Kidney epithelial cell (primary cell): ENCODE measurements at regions not wholly inside any gene's neighbourhood (a gene's known extent, or its start where the extent isn't known, plus 50 kb on each side); places are given as distances from the start of the nearest gene placed in this dataset.

Experiments used
- DNase-seq: peaks from one replicate; pipeline ENCODE4 v3.0.0-alpha.2; 2010; ENCODE audit warnings: low read depth
- H3K27me3 ChIP-seq: 2 replicates; pipeline ENCODE4 v1.6.0; 2011; ENCODE audit warnings: low read length; ENCODE audit not compliant: control insufficient read depth, insufficient read depth
- H3K36me3 ChIP-seq: 2 replicates; pipeline ENCODE4 v1.5.1; 2011; ENCODE audit warnings: low read length; ENCODE audit not compliant: control insufficient read depth, insufficient read depth
- H3K4me3 ChIP-seq: 2 replicates; pipeline ENCODE4 v1.5.1; 2011; ENCODE audit warnings: low read depth, mild to moderate bottlenecking, control low read depth, low read length
- CTCF ChIP-seq: IDR thresholded peaks from 2 replicates; pipeline ENCODE4 v1.5.1; 2011; ENCODE audit warnings: mild to moderate bottlenecking, moderate library complexity, low read length, control low read depth, inconsistent platforms; ENCODE audit not compliant: insufficient read depth, poor library complexity, severe bottlenecking

- H3K4me3 ChIP-seq: no peak overlapping the region
- no peak for DNase-seq
- no peaks in the 10 kb centered on the region for H3K36me3 ChIP-seq
- H3K27me3 ChIP-seq: no peaks in the 10 kb centered on the region
- no peak for TF ChIP-seq CTCF
Measured at GRCh38 chr4:36511785-36512184, 230.4 kb downstream of the DTHD1 start.

DNA sequence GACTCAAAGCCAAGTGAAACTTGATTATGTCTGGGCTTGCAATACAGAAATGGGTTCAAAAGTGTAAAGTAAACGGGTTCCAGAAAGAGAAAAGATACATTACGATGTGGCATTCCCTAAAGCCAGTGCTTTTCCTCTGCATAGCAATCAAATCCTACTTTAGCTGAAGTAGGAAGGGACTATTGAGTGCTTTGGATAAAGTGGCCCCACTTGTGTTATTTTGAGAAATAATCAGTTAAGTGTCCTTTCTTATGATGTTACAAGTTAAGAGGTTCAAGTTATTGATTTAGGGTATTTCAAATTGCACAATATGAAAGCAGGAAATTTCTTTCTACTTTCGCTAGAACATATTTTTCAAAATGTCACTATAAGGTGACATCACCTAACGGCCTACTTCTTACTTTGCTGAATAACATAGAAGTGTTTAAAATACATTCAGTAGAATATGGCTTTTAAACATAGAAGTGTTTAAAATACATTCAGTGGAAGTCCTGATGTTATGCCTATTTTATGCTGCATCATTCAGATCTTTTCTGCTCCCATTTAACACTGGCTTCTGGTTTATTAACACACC, 235.2 kb downstream of the DTHD1 start:
- H3K36me3 ChIP-seq: no peaks in the 10 kb centered on the region
- H3K4me3 ChIP-seq: no peak overlapping the region
- TF ChIP-seq CTCF: no peak
- H3K27me3 ChIP-seq: no peaks in the 10 kb centered on the region
- DNase-seq: no peak

DNA sequence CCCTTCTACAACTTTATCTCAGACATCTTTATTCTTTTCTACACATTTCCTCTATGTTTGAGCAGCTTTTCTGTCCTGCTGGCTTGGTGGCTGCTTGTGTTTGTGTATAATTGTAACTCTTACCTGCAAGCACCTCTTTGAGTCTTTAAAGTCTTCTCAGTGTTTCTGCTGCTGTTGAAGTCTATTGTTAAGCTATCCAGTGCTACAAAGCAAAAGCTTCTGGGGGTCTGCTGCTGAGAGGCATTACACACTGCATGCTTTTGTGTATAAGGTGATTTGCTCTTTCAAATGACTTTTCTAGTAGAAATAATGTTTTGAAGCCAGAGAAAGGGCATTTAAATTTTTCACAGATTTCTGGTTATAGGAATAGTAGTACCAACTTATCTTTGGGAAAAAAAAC, 241.8 kb downstream of the DTHD1 start:
- Histone ChIP-seq H3K4me3 (no peak overlapping the region), H3K27me3 (no peaks in the 10 kb centered on the region), H3K36me3 (no peaks in the 10 kb centered on the region)
- no peak for TF ChIP-seq CTCF
- no peak for DNase-seq

GRCh38 chr4:36532670-36533379, 251.4 kb downstream of the DTHD1 start:
- Histone ChIP-seq H3K4me3 (no peak overlapping the region), H3K27me3 (no peaks in the 10 kb centered on the region), H3K36me3 (no peaks in the 10 kb centered on the region)
- DNase-seq: no peak
- no peak for TF ChIP-seq CTCF

GRCh38 chr4:36533944-36534343, 252.5 kb downstream of the DTHD1 start:
- no peak for DNase-seq
- no peak for TF ChIP-seq CTCF
- H3K27me3 ChIP-seq: no peaks in the 10 kb centered on the region
- no peaks in the 10 kb centered on the region for H3K36me3 ChIP-seq
- H3K4me3 ChIP-seq: no peak overlapping the region

- DNase-seq: no peak
- Histone ChIP-seq H3K36me3 (no peaks in the 10 kb centered on the region), H3K4me3 (no peak overlapping the region), H3K27me3 (no peaks in the 10 kb centered on the region)
- no peak for TF ChIP-seq CTCF
Measured at GRCh38 chr4:36547383-36547782, 266.0 kb downstream of the DTHD1 start.
